ENCODE measurements at regions not wholly inside any gene's neighbourhood (a gene's known extent, or its start where the extent isn't known, plus 50 kb on each side); places are given as distances from the start of the nearest gene placed in this dataset.

DNA sequence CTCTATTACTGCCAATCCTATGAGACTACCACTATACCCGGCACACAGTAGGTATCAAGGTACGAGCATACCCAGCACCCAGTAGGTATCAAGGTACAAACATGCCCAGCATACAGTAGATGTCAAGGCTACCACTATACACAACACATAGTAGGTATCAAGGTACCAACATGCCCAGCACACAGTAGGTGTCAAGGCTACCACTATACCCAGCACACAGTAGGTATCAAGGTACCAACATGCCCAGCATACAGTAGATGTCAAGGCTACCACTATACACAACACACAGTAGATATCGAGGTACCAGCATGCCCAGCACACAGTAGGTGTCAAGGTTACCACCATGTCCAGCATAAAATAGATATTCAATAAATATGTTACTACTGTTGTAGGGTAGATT lies 98.4 kb downstream of the C1orf94 start:
- H3K27me3 ChIP-seq (ENCODE audit: insufficient read depth) = no peaks in the 10 kb centered on the region
- no peak overlapping the region for H3K27ac Mint-ChIP-seq

DNA sequence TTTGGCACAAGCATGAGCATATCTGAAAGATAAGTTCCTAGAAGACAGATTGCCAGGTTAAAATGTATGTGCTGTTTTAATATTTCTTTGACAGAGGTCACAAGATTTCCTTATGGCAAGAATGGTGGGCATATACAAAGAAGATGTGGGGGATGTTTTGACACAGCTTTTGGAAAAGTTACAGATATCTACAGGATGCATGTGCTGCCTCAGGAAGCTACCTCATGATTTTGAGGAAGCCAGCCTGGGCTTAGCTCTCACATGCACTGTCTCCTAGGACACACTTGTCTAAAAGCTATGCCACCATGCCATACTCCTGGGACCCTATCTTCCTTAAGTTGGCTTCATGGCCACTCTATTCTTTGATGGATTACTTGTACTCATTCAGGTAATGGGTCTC lies 99.9 kb downstream of the C1orf94 start:
- ATAC-seq = no peak
- no peaks in the 10 kb centered on the region for H3K9me3 Mint-ChIP-seq
- peaks cover 4% of the 10 kb centered on the region for H3K27me3 Mint-ChIP-seq (ENCODE audit: insufficient read depth, low read depth, poor library complexity)
- Histone ChIP-seq H3K9me2 (ENCODE audit: insufficient read depth) (peaks cover 15% of the 10 kb centered on the region; the same call in 1 of the 2 replicates), H4K20me1 (replicated peaks; ENCODE audit: insufficient read depth) (no peaks in the 10 kb centered on the region), H3K27ac (ENCODE audit: low read depth) (no peak overlapping the region), H3K4me1 (ENCODE audit: insufficient read depth) (no peaks in the 10 kb centered on the region), H3K27me3 (ENCODE audit: insufficient read depth) (no peaks in the 10 kb centered on the region), H3K4me2 (no peak overlapping the region), H3K4me3 (no peak overlapping the region), H3K36me3 (ENCODE audit: insufficient read depth) (no peaks in the 10 kb centered on the region), H3K79me2 (replicated peaks; ENCODE audit: insufficient read depth) (no peaks in the 10 kb centered on the region), H2AFZ (no peak overlapping the region), H3F3A (replicated peaks; ENCODE audit: low read depth) (no peaks in the 10 kb centered on the region)
- no peak for DNase-seq (ENCODE audit: low spot score)
- TF ChIP-seq NANOG (IDR thresholded peaks at IDR 0.05; ENCODE audit: borderline replicate concordance) (no peak), CREB1 (CRISPR knock-in tag; IDR thresholded peaks at IDR 0.05; ENCODE audit: low read depth) (no peak), EZH2 (IDR thresholded peaks at IDR 0.05; ENCODE audit: low read depth, unreplicated experiment) (no peak), ZNF114 (CRISPR knock-in tag; IDR thresholded peaks at IDR 0.05) (no peak), STAT1 (IDR thresholded peaks at IDR 0.05; ENCODE audit: unreplicated experiment) (no peak), EZH2phosphoT487 (IDR thresholded peaks at IDR 0.05; ENCODE audit: unreplicated experiment) (no peak)
- TF ChIP-seq, protein P1, sequence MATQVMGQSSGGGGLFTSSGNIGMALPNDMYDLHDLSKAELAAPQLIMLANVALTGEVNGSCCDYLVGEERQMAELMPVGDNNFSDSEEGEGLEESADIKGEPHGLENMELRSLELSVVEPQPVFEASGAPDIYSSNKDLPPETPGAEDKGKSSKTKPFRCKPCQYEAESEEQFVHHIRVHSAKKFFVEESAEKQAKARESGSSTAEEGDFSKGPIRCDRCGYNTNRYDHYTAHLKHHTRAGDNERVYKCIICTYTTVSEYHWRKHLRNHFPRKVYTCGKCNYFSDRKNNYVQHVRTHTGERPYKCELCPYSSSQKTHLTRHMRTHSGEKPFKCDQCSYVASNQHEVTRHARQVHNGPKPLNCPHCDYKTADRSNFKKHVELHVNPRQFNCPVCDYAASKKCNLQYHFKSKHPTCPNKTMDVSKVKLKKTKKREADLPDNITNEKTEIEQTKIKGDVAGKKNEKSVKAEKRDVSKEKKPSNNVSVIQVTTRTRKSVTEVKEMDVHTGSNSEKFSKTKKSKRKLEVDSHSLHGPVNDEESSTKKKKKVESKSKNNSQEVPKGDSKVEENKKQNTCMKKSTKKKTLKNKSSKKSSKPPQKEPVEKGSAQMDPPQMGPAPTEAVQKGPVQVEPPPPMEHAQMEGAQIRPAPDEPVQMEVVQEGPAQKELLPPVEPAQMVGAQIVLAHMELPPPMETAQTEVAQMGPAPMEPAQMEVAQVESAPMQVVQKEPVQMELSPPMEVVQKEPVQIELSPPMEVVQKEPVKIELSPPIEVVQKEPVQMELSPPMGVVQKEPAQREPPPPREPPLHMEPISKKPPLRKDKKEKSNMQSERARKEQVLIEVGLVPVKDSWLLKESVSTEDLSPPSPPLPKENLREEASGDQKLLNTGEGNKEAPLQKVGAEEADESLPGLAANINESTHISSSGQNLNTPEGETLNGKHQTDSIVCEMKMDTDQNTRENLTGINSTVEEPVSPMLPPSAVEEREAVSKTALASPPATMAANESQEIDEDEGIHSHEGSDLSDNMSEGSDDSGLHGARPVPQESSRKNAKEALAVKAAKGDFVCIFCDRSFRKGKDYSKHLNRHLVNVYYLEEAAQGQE (IDR thresholded peaks at IDR 0.05; ENCODE audit: unreplicated experiment) = no peak
- no peak overlapping the region for H3K27ac Mint-ChIP-seq
- no peak overlapping the region for H3K4me3 Mint-ChIP-seq
- no peaks in the 10 kb centered on the region for H3K4me1 Mint-ChIP-seq
- H3K36me3 Mint-ChIP-seq (ENCODE audit: low read depth) = no peaks in the 10 kb centered on the region

More for the DNA sequence above, 98.4 kb downstream of the C1orf94 start:
- Histone ChIP-seq H3K36me3 (ENCODE audit: insufficient read depth) (no peaks in the 10 kb centered on the region), H3K4me3 (no peak overlapping the region), H3K79me2 (replicated peaks; ENCODE audit: insufficient read depth) (no peaks in the 10 kb centered on the region), H3K9me2 (ENCODE audit: insufficient read depth) (peaks cover 15% of the 10 kb centered on the region; the same call in 1 of the 2 replicates), H2AFZ (no peak overlapping the region), H3K4me2 (no peak overlapping the region), H3K27ac (ENCODE audit: low read depth) (no peak overlapping the region), H4K20me1 (replicated peaks; ENCODE audit: insufficient read depth) (no peaks in the 10 kb centered on the region), H3K4me1 (ENCODE audit: insufficient read depth) (no peaks in the 10 kb centered on the region), H3F3A (replicated peaks; ENCODE audit: low read depth) (no peaks in the 10 kb centered on the region)
- Mint-ChIP-seq H3K9me3 (no peaks in the 10 kb centered on the region), H3K27me3 (ENCODE audit: insufficient read depth, low read depth, poor library complexity) (peaks cover 1% of the 10 kb centered on the region), H3K4me1 (no peaks in the 10 kb centered on the region), H3K4me3 (no peak overlapping the region), H3K36me3 (ENCODE audit: low read depth) (no peaks in the 10 kb centered on the region)
- DNase-seq (ENCODE audit: low spot score) = no peak
- TF ChIP-seq POLR2AphosphoS5 (IDR thresholded peaks at IDR 0.05; ENCODE audit: low read depth) (no peak), NANOG (IDR thresholded peaks at IDR 0.05; ENCODE audit: borderline replicate concordance) (no peak)
- no peak for ATAC-seq

DNA sequence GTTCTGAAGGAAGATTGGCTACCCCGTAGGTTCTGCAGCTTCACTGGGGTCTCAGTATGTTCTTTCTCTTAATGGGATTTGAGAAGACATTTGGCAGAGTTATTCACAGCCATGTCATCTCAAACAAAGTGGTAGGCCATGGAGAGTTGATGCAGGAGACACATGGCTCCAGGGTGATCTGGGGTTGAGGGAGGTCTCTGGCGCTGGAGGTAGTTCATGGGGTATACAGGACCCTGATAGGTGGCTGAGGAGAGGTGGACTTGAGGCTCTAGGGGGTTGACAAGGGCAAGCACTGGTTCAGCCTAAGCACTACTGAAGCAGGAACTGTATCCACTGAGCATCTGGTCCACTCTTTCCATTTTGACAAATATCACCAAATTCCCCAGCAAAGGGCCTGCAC lies 100.4 kb downstream of the C1orf94 start:
- H3K4me2 ChIP-seq = no peak overlapping the region
- no peak overlapping the region for H3K4me3 Mint-ChIP-seq
- H3K9me3 Mint-ChIP-seq = no peaks in the 10 kb centered on the region
- no peaks in the 10 kb centered on the region for H3K79me2 ChIP-seq (replicated peaks; ENCODE audit: insufficient read depth)
- H2AFZ ChIP-seq = no peak overlapping the region
- no peak for DNase-seq (ENCODE audit: low spot score)
- H3K4me3 ChIP-seq = no peak overlapping the region
- H3F3A ChIP-seq (replicated peaks; ENCODE audit: low read depth) = no peaks in the 10 kb centered on the region
- peaks cover 4% of the 10 kb centered on the region for H3K27me3 Mint-ChIP-seq (ENCODE audit: insufficient read depth, low read depth, poor library complexity)
- no peaks in the 10 kb centered on the region for H3K36me3 ChIP-seq (ENCODE audit: insufficient read depth)
- H4K20me1 ChIP-seq (replicated peaks; ENCODE audit: insufficient read depth) = no peaks in the 10 kb centered on the region
- H3K9me2 ChIP-seq (ENCODE audit: insufficient read depth) = peaks cover 15% of the 10 kb centered on the region; the same call in 1 of the 2 replicates
- no peaks in the 10 kb centered on the region for H3K27me3 ChIP-seq (ENCODE audit: insufficient read depth)
- H3K27ac ChIP-seq (ENCODE audit: low read depth) = no peak overlapping the region
- H3K27ac Mint-ChIP-seq = no peak overlapping the region
- no peaks in the 10 kb centered on the region for H3K4me1 Mint-ChIP-seq
- ATAC-seq = no peak
- H3K4me1 ChIP-seq (ENCODE audit: insufficient read depth) = no peaks in the 10 kb centered on the region
- no peaks in the 10 kb centered on the region for H3K36me3 Mint-ChIP-seq (ENCODE audit: low read depth)
- TF ChIP-seq POLR2AphosphoS5 (IDR thresholded peaks at IDR 0.05; ENCODE audit: low read depth) (no peak), ZNF331 (CRISPR knock-in tag; IDR thresholded peaks at IDR 0.05; ENCODE audit: low read depth) (no peak), JUNB (IDR thresholded peaks at IDR 0.05; ENCODE audit: unreplicated experiment) (no peak)
- TF ChIP-seq, protein P2, sequence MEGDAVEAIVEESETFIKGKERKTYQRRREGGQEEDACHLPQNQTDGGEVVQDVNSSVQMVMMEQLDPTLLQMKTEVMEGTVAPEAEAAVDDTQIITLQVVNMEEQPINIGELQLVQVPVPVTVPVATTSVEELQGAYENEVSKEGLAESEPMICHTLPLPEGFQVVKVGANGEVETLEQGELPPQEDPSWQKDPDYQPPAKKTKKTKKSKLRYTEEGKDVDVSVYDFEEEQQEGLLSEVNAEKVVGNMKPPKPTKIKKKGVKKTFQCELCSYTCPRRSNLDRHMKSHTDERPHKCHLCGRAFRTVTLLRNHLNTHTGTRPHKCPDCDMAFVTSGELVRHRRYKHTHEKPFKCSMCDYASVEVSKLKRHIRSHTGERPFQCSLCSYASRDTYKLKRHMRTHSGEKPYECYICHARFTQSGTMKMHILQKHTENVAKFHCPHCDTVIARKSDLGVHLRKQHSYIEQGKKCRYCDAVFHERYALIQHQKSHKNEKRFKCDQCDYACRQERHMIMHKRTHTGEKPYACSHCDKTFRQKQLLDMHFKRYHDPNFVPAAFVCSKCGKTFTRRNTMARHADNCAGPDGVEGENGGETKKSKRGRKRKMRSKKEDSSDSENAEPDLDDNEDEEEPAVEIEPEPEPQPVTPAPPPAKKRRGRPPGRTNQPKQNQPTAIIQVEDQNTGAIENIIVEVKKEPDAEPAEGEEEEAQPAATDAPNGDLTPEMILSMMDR (conservative IDR thresholded peaks at IDR 0.05; ENCODE audit: low read depth in 2 of 2) = no peak

Data from GM23338 (cell line).